ENCODE measurements at regions not wholly inside any gene's neighbourhood (a gene's known extent, or its start where the extent isn't known, plus 50 kb on each side); places are given as distances from the start of the nearest gene placed in this dataset.

DNA sequence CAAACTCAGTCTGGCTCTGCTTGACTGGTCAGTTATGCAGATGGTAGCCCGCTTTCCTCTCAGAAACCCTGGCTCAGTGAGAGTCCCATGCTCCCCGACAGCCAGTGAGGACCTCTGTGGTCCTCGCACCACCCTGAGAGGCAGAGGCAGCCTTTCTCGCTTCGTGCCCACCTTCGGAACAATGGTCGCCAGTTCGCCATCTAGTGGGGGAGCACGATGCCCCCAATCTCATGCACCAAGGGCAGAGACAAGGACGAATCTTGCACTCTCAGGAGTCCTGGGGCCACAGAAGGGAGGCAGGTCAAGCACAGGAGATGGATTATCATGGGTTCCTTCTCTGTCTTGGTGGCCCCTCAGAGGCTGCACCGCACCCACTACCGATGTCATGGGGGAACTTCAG, 75.2 kb downstream of the RHCG start:
- TF ChIP-seq, protein P1, sequence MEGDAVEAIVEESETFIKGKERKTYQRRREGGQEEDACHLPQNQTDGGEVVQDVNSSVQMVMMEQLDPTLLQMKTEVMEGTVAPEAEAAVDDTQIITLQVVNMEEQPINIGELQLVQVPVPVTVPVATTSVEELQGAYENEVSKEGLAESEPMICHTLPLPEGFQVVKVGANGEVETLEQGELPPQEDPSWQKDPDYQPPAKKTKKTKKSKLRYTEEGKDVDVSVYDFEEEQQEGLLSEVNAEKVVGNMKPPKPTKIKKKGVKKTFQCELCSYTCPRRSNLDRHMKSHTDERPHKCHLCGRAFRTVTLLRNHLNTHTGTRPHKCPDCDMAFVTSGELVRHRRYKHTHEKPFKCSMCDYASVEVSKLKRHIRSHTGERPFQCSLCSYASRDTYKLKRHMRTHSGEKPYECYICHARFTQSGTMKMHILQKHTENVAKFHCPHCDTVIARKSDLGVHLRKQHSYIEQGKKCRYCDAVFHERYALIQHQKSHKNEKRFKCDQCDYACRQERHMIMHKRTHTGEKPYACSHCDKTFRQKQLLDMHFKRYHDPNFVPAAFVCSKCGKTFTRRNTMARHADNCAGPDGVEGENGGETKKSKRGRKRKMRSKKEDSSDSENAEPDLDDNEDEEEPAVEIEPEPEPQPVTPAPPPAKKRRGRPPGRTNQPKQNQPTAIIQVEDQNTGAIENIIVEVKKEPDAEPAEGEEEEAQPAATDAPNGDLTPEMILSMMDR (IDR thresholded peaks at IDR 0.05; ENCODE audit: control insufficient read depth, extremely low read depth, insufficient read depth) = no peak
- DNase-seq (ENCODE audit: low read depth) = no peak
- H3K4me3 ChIP-seq (ENCODE audit: low read depth, low read length) = no peak overlapping the region

DNA sequence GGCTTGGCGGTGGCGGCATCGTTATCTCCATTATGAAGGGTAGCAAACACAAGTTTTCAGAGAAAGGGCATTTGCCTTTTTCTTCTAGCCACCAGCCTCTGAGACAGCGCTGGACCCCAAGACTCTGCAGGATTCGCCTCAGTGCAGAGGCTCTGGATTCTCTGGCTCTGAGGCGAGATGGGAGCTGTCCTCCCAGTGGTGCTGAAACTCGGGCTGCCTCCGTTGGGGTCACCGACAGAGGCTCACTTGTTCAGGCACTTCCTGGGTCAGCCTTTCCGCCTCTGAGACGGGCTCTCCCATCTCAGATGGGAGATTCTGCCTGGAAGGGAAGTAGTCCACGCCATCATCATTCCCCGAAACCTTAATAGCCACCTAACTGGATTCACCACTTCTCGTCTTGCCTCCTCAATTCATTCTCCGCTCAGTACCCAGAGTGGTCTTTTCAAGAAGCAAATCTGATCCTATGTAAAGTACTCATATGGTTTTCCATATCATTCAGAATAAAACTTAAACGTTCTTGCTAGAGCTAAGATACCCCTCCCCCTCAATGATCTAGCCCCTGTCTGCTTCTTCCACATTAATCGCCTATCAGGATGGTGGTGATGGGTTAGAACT, 76.9 kb downstream of the RHCG start:
- no peak overlapping the region for H3K4me3 ChIP-seq (ENCODE audit: low read depth, low read length)
- TF ChIP-seq, protein P1 (IDR thresholded peaks at IDR 0.05; ENCODE audit: control insufficient read depth, extremely low read depth, insufficient read depth) = no peak
- DNase-seq (ENCODE audit: low read depth) = no peak

DNA sequence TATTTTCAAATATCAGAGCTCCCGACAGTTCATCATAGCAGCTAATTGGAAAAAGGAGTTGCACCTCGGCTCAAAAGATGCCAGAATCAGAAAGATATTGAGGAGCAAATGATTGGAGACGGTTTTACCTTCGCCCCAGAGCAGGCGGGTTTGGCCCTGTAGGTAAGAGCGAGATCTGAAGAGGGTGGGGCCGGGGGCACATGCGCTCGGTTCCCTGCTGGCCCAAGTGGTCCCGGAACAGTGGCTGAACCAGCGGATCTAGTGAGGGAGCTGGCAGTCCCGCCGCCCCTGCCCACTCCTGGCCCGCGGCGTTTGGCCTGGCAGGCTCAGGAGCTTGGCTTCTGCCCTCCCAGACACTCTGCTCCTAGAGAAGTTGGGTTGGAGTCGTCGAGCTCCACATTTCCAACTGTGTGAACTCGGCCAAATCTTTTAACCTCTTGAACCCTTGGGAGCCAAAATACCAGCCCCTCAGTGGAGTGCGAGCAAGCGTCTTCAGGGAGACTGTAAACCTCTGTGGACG, 79.1 kb downstream of the RHCG start:
- no peak for DNase-seq (ENCODE audit: low read depth)
- TF ChIP-seq, protein P1 (IDR thresholded peaks at IDR 0.05; ENCODE audit: control insufficient read depth, extremely low read depth, insufficient read depth) = no peak

DNA sequence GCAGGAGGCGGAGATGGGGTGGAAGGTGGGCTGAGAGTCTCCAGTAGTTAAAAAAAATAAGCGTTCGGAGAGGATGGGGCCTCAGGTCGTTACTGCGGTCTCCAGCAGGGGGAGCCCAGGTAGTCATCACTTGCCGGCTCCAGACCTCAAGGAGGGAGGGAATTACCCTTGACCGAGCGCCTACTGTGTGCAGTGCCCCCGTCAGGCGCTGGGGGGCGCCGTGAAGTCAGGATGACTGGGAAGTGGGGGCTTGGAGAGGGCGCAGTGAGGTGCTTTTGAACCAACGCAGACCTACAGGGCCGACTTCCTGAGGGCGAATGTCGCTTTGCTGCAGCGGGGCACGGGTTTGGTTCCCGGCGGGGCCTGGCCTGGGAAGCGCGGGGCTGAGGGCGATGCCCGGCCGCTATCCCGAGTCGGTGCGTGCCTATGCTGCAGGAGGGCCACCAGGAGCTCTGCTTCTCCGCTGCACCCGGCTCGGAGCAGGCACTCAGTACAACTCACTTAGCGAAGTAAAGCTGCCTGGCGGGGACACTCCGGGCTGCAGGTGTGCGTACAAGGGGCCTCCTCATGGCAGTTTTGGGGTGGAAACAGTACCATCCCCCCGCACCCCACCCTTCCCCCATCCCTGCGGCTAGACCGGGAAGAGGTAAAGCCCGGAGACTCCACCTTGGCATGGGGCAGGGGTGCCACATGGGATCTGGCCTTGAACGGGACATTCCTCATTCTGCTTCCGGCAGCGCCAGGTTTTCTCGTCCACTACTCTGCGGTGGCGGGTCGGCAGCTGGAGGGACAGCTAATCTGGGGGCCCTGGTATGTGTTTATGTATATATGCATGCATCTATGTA, 79.8 kb downstream of the RHCG start:
- H3K4me3 ChIP-seq (ENCODE audit: low read depth, low read length) = no peak overlapping the region
- DNase-seq (ENCODE audit: low read depth) = no peak
- TF ChIP-seq, protein P1 (IDR thresholded peaks at IDR 0.05; ENCODE audit: control insufficient read depth, extremely low read depth, insufficient read depth) = peak; percentile 86

More for the DNA sequence above, 79.1 kb downstream of the RHCG start:
- no peak overlapping the region for H3K4me3 ChIP-seq (ENCODE audit: low read depth, low read length)

DNA sequence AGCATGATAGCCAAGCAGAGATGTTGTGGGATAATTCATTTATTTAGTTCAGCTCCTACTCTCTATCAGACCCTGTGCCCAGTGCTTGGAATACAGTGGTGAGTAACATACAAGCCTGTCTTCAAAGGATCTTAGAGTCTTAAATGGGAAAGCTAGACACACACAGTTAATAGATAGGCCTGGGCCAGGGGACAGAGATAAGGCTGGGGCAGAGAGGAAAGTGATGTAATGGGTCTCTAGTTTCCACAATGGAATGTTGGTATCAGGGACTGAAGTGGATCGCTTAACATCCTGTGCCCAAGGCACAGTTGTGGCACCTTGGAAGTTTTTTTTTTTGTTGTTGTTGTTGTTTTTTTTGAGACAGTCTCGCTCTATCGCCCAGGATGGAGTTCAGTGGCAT, 79.9 kb upstream of the POLG start:
- TF ChIP-seq, protein P1 (IDR thresholded peaks at IDR 0.05; ENCODE audit: control insufficient read depth, extremely low read depth, insufficient read depth) = no peak
- no peak overlapping the region for H3K4me3 ChIP-seq (ENCODE audit: low read depth, low read length)
- no peak for DNase-seq (ENCODE audit: low read depth)

DNA sequence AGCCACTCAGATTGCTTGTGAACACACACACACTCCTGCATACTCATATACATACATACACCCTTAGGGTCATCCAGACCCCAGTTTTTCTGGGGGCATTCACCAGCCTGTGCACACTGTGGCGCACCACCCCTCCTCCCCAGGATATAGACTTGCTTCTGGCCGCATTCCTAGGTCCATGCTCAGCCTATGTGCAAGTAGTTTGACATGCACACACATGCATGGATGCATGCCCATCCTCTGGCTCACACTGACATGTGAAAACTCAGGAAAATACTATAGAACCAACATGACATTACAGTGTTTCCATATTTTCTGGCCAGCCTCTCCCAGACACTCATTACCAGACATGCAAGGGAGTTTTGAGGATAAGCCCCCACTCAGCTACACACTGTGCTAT, 79.3 kb upstream of the POLG start:
- no peak for DNase-seq (ENCODE audit: low read depth)
- no peak overlapping the region for H3K4me3 ChIP-seq (ENCODE audit: low read depth, low read length)

More for the DNA sequence above, 79.3 kb upstream of the POLG start:
- TF ChIP-seq, protein P1 (IDR thresholded peaks at IDR 0.05; ENCODE audit: control insufficient read depth, extremely low read depth, insufficient read depth) = no peak

All from LNCaP clone FGC (cell line).